ENCODE measurements at regions not wholly inside any gene's neighbourhood (a gene's known extent, or its start where the extent isn't known, plus 50 kb on each side); places are given as distances from the start of the nearest gene placed in this dataset.

GRCh38 chr12:17470460-17470859, 619.5 kb downstream of the RERGL start:
- TF ChIP-seq CTCF (IDR thresholded peaks at IDR 0.05; ENCODE audit: low read depth, low read length, poor library complexity, severe bottlenecking) = no peak
- TF ChIP-seq EZH2phosphoT487 (IDR thresholded peaks at IDR 0.05; ENCODE audit: borderline replicate concordance, low read length) = no peak
